DMS 273 treated with DMSO at 0.1 percent for 48 hours (cell line): ENCODE measurements at regions not wholly inside any gene's neighbourhood (a gene's known extent, or its start where the extent isn't known, plus 50 kb on each side); places are given as distances from the start of the nearest gene placed in this dataset.

Experiments used
- DNase-seq: peaks from one replicate; lab custom pipeline; 2025; lab: John Stamatoyannopoulos, UW

DNA sequence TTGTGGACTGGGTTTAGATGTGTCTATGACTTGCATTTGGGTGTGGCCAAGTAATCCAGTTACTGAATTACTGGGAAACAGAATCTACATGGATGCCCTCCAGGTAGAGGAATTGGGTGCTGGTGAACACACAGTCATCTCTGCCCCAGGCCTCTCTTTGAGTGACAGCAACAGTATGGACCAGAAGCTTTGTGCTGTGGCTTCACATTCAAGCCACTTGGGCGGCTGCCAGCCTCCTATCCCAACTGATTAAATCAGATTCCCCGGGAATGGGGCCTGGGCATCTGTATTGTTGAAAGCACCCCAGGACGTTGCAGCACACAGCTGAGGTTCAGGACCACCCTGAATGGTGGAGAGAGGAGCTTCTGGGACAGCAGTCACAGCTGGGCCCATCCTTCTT is 144.6 kb downstream of the DHX35 start:
- no peak for DNase-seq

DNA sequence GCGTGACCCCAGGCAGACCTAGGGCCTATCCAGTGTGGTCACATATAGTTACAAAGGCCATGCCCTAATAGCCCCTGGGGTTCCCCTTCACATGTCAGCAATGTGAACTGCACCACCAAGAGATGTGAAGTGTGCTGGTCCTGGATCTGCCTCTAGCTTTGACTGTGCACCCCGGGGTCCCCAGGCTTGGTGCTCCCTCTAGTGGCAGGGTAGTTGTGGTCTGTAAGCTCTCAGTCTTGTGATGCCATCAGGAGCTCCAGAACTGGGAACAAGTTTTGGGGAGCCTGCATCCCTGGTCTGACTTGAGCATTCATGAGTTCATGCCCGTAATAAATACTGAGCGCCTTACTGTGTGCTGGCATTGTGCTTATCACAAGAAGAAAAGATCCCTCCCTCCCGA is 143.4 kb downstream of the DHX35 start:
- no peak for DNase-seq

DNA sequence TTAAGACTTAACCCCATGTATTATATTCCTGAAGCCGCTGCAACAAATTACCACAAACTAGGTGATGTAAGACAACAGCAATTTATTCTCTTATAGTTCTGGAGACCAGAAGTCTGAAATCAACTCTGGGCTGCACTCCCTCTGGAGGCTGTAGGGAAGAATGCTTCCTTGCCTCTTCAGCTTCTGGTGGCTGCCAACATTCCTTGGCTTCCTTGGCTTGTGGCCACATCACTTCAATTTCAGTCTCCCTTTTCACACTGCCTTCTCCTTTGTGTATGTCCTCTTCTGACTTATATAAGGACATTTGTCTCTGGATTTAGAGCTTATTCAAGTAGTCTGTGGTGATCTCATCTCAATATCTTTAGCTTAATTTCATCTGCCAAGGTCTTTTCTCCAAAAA is 141.6 kb downstream of the DHX35 start:
- DNase-seq = no peak

DNA sequence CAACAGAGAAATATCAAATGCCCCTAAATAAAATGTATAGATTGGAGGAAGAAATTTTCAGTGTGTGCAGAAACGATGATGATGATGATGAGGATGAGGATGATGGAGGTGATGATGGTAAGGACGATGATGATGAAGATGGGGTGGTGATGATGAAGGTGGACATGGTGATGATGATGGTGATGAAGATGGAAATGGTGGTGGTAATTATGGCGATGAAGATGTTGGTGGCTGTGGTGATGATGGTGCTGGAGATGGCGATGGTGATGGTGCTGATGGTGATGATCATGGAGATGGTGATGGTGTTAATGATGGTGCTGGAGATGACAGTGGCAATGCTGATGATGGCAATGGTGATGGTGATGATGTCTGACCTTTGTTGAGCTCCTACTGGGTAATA is 141.2 kb downstream of the DHX35 start:
- DNase-seq = no peak

DNA sequence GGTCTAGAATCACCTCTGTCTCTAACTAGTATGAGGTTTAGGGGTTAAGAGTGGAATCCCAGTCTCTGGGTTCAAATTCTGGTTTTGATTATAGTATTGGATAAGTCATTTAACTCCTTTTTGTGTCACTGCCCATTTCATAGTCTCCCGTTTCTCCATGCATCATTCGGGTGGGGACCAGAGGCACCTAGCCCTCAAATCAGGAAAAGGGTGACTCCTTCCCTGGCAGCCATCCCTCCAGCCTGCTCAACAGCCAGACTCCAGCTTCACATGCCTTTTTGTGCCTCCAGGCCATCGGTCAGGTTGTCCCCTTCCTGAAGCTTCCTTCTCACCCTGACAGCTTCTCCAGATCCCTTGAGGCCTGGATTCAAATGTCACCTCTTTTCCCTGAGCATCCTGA is 139.8 kb downstream of the DHX35 start:
- no peak for DNase-seq

DNA sequence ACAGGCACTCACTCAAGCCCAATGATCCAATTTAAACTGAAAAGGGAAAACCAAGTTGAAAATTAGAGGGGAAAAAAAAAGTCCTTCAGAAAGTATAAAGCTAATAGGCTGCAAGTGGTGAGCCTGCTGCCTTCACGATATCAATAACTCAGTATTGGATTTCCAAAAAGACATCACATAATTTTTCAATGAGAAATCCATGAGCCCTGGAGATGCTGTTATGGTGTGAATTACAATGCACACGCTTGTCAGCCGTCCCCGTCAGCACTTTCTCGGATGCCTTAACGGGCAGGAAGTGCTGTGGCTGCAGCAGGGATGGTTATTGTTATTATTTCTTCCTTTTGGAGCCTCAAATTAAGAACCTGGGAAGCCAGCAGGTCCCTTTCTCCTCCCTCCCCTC is 138.5 kb downstream of the DHX35 start:
- no peak for DNase-seq

DNA sequence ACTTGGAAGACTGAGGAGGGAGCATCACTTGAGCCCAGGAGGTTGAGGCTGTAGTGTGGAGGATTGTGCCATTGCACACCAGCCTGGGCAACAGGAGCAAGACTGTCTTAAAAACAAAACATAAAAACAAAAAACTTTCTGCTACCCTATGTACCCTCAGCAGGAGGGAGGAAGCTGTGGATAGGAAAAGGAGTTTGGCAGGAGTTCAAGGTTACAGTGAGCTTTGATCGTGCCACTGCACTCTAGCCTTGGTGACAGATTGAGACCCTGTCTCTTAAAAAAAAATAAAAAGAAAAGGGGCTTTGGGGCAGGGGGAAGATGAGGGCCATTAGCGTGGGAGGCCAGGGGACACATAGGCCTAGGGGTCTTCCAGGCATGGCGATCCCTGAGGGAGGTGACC is 135.7 kb downstream of the DHX35 start:
- DNase-seq = no peak

DNA sequence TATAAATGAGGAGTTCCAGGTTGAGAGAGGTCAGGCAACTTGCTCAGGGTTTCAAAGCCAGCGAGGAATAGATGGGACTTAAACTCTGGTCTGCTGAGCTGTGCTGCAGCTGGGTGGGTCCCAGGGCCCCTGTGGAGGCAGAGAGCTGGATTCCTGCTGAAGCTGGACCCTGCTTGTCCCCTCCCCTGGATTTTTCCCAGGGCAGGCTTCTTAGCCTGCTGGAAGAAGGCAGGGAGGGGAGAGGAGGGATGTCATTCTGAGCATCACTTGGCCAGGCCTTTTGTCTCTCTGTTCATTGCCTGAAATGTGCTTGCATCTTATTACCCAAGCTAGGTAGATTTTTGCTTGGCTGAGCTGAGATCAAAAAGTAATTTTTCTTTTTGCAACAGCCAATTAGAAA is 133.7 kb downstream of the DHX35 start:
- DNase-seq = no peak

DNA sequence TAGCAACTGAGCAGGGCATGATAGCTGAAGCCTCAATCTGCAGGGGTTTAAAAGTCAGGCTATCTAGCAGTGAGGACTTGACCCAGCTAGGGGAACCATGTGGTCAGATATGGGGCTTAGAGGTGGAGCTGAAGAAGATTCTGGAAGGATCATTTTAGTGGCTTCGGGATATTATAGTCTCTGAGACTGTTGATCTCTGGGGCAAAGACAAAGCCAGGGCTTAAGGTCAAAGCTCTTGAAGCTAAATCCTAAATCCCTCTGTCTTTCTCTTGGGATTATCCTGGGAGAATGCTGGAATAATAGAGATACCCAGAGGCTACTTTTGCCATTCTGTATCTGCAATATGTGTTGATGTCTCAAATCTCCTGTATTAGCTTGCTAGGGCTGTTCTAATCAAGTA is 132.2 kb downstream of the DHX35 start:
- no peak for DNase-seq

DNA sequence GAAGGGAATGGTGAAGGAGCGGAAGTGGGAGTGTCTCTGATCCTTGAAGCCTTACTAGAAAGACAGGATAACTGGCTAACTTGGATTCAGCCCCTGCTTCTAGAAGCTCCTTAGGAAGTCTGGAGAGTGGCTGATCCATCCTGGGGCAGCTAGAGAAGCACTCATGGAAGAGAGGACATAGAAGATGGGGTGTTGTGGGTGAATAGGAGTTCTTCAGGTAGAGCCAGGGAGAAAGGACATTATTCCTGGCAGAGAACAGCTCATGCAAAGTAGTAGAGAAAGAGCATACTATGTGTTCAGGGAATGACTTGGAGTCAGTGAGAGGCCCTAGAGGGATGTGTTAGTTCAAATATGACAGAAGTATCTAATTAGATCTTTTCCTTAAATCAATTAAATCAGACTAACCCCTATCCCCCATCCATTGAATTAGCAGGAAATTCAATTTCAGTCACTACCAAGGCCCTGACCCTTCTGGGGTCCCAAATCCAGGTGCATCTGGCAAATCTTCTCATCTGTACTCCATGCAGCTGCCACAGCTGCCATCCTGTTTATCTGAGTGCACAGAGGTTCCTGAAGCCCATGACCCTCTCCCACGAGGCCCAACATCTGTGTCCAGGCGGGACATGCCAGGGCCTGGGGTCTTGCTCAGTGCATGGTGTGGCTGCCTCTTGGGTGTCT is 130.7 kb downstream of the DHX35 start:
- no peak for DNase-seq

DNA sequence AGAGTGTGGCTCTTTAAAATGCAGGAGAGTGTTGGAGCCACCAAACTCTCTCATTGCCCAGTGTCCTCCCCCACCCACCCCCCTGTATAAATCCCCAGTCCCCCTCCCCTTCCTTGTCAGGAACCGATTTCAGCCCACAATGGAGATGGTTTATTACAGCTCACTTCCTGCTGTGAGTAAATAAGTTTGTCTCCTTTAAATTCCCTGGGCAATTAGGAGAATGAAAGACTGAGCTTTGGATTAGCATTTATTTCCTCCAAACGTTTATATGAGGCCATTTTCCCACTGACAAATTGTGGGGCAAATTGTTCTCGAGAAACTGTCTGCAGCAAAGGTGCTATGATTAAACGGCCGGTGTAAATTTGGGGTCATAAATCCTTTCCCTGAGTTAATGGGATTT is 128.8 kb downstream of the DHX35 start:
- no peak for DNase-seq

DNA sequence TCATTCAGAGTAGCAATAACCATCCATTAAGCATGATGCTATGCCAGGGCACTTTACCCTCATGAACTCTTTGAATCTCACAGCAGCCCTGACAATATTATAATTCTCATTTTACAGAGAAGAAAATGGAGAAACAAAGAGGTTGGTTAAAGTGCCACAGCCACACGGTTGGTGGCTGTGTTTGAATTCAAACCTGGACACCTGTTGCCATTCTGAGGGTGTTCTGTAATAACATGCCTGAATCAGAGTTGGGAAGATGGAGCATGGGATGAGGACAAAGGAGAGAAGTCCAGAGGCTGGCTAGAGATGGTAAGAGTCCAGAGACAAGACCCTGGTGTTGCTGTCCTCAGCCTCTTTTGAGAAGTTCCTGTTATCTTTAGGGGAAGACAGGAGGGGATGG is 127.7 kb downstream of the DHX35 start:
- no peak for DNase-seq
